AG09319 (cell line): ENCODE measurements at regions not wholly inside any gene's neighbourhood (a gene's known extent, or its start where the extent isn't known, plus 50 kb on each side); places are given as distances from the start of the nearest gene placed in this dataset.
"Not testable (repeated sequence)": the region's sequence is repeated elsewhere in the genome, so short reads cannot be mapped to it uniquely, and the experiment has no call there.

Experiments
- DNase-seq: peaks from one replicate; pipeline ENCODE4 v3.0.0-alpha.2; 2010; ENCODE audit warnings: low read depth; ENCODE audit errors: extremely low read depth
- CTCF ChIP-seq: IDR thresholded peaks from 2 replicates; pipeline ENCODE4 v1.5.1; 2011; ENCODE audit warnings: low read depth, mild to moderate bottlenecking, inconsistent platforms, low read length, moderate library complexity

GRCh38 chr2:109718139-109718538, 76.0 kb upstream of the RGPD5 start:
- DNase-seq = no peak
- TF ChIP-seq CTCF = no peak

GRCh38 chr2:109719871-109720270, 74.2 kb upstream of the RGPD5 start:
- no peak for DNase-seq
- no peak for TF ChIP-seq CTCF

- no peak for TF ChIP-seq CTCF
- DNase-seq = no peak
Observed at GRCh38 chr2:109720380-109721106, 73.6 kb upstream of the RGPD5 start.

GRCh38 chr2:109721135-109721534, 73.0 kb upstream of the RGPD5 start:
- TF ChIP-seq CTCF = no peak
- DNase-seq = no peak

GRCh38 chr2:109721626-109722025, 72.5 kb upstream of the RGPD5 start:
- no peak for TF ChIP-seq CTCF
- DNase-seq = no peak

- no peak for DNase-seq
- TF ChIP-seq CTCF = no peak
Observed at GRCh38 chr2:109722026-109722425, 72.1 kb upstream of the RGPD5 start.

GRCh38 chr2:109722640-109723039, 71.5 kb upstream of the RGPD5 start:
- DNase-seq = not testable (repeated sequence)

GRCh38 chr2:109723153-109723552, 71.0 kb upstream of the RGPD5 start:
- not testable (repeated sequence) for DNase-seq
